Stomach (tissue), 8 donors: ENCODE measurements at regions not wholly inside any gene's neighbourhood (a gene's known extent, or its start where the extent isn't known, plus 50 kb on each side); places are given as distances from the start of the nearest gene placed in this dataset.

Source experiments
- DNase-seq, 2 donors: peaks; one replicate each; pipeline versions ENCODE4 v3.0.0 to v3.0.0-alpha.2; 2013 to 2019
- H3K27ac ChIP-seq, 5 donors: fragments of 200-600 bp in 4 of 5; sonication (generic) in 4 of 5; one replicate each; pipeline ENCODE4 v1.5.1; 2013 to 2019; ENCODE audit warnings: mild to moderate bottlenecking in 1 of 5, moderate library complexity in 1 of 5
- H3K27me3 ChIP-seq, 3 donors: fragments of 200-600 bp; sonication (generic); one replicate each; pipeline ENCODE4 v1.5.1; 2017 to 2019; ENCODE audit warnings: mixed run types in 1 of 3
- H3K36me3 ChIP-seq, 4 donors: fragments of 200-600 bp; sonication (generic); 1 replicate in 3 of 4; 2 replicates in 1 of 4; pipeline ENCODE4 v1.5.1; 2016 to 2019
- H3K4me1 ChIP-seq, 4 donors: fragments of 200-600 bp; sonication (generic); one replicate each; pipeline ENCODE4 v1.5.1; 2016 to 2019
- H3K4me3 ChIP-seq, 4 donors: fragments of 200-600 bp; sonication (generic) in 3 of 4; one replicate each; pipeline ENCODE4 v1.5.1; 2016 to 2019; ENCODE audit warnings: mild to moderate bottlenecking in 1 of 4
- H3K9me3 ChIP-seq, 4 donors: fragments of 200-600 bp; sonication (generic); one replicate each; pipeline ENCODE4 v1.5.1; 2016 to 2019
- CTCF ChIP-seq, 7 experiments: fragments of 450-650 bp in 4 of 7; fragments of 200-600 bp in 3 of 7; sonication (generic) in 3 of 7; IDR thresholded peaks; one replicate each; pipeline ENCODE4 v1.5.1; 2016 to 2019; ENCODE audit warnings: antibody characterized with exemption in 7 of 7, control low read depth in 2 of 7, mild to moderate bottlenecking in 1 of 7
- EP300 ChIP-seq: sonication (generic); formaldehyde crosslinking; IDR thresholded peaks from one replicate; pipeline ENCODE4 v1.6.1; 2017; ENCODE audit warnings: antibody characterized with exemption
- POLR2A ChIP-seq, 4 donors: fragments of 450-650 bp; IDR thresholded peaks; one replicate each; pipeline ENCODE4 v1.6.1; 2016; ENCODE audit warnings: antibody characterized with exemption in 4 of 4, control low read depth in 2 of 4, mild to moderate bottlenecking in 1 of 4, moderate library complexity in 1 of 4
- POLR2AphosphoS5 ChIP-seq, 3 donors: sonication (generic); formaldehyde crosslinking; IDR thresholded peaks; one replicate each; pipeline ENCODE4 v1.6.1; 2016; ENCODE audit warnings: antibody characterized with exemption in 3 of 3
- WGBS, 5 donors: extraction: QIAGEN DNeasy Blood & Tissue Kit in 3 of 5; methylation state at CpG; one replicate each; pipeline versions ENCODE4 v1.1.5 to v1.1.7; 2013 to 2018; 5-methylcytosine and 5-hydroxymethylcytosine counted together
- intact Hi-C: fragments of 100-400 bp; cut with DNase I; formaldehyde crosslinking; loops from one replicate; pipeline ENCODE4 v1.15.1; 2023; ENCODE audit warnings: low total_unique reads
- donor health status: healthy with polysubstance abuse.
- donor health status: Bipolar disorder and iron deficiency.
- donor health status: healthy.

- intact Hi-C loops: no loop called here
- 19 to 49% (median 31%) methylated on average over 4 of the region's 4 CpGs for WGBS, 5 donors
These were observed 1033.9 kb upstream of the NR2F2 start for GRCh38 chr15:95296643-95297042.

GRCh38 chr15:95298729-95299128 is 1031.8 kb upstream of the NR2F2 start:
- Histone ChIP-seq H3K27me3 (no peaks in the 10 kb centered on the region), H3K9me3 (no peaks in the 10 kb centered on the region), H3K4me1 (peaks cover under 1 to 29% (median 19%) of the 10 kb centered on the region in 4 donors), H3K36me3 (no peaks in the 10 kb centered on the region), H3K27ac (no peak overlapping the region), H3K4me3 (no peak overlapping the region)
- no peak for TF ChIP-seq POLR2A (IDR thresholded peaks at IDR 0.05)
- no peak for TF ChIP-seq POLR2AphosphoS5 (IDR thresholded peaks at IDR 0.05)
- TF ChIP-seq EP300: no peak
- TF ChIP-seq CTCF (IDR thresholded peaks at IDR 0.05): no peak
- WGBS, 5 donors: 78 to 90% (median 85%) methylated on average over 4 of the region's 4 CpGs
- intact Hi-C loops: no loop called here
- no peak for DNase-seq

More at GRCh38 chr15:95296643-95297042, 1033.9 kb upstream of the NR2F2 start:
- no peak overlapping the region for H3K27ac ChIP-seq
- peaks cover 14 to 45% (median 32%) of the 10 kb centered on the region in 4 donors for H3K4me1 ChIP-seq
- TF ChIP-seq EP300 (no peak), POLR2AphosphoS5 (IDR thresholded peaks at IDR 0.05) (no peak), POLR2A (IDR thresholded peaks at IDR 0.05) (no peak)
- no peaks in the 10 kb centered on the region for H3K36me3 ChIP-seq
- DNase-seq: no peak
- no peak overlapping the region for H3K4me3 ChIP-seq
- no peaks in the 10 kb centered on the region for H3K27me3 ChIP-seq
- H3K9me3 ChIP-seq: no peaks in the 10 kb centered on the region

GRCh38 chr15:95300958-95301357 is 1029.5 kb upstream of the NR2F2 start:
- WGBS, 5 donors: 45 to 58% (median 46%) methylated on average over 4 of the region's 4 CpGs
- TF ChIP-seq CTCF (IDR thresholded peaks at IDR 0.05) (no peak), POLR2AphosphoS5 (IDR thresholded peaks at IDR 0.05) (peak in 1 of 3 donors; percentile 1)
- Histone ChIP-seq H3K27me3 (no peaks in the 10 kb centered on the region), H3K9me3 (no peaks in the 10 kb centered on the region), H3K36me3 (no peaks in the 10 kb centered on the region), H3K4me1 (peaks cover 3 to 22% (median 17%) of the 10 kb centered on the region in 4 donors), H3K4me3 (no peak overlapping the region), H3K27ac (peak overlapping the region; percentile 8 to 56 (median 35))
- intact Hi-C loops: no loop called here
- DNase-seq: no peak

- H3K27me3 ChIP-seq: no peaks in the 10 kb centered on the region
- TF ChIP-seq POLR2AphosphoS5 (IDR thresholded peaks at IDR 0.05): no peak
- TF ChIP-seq POLR2A (IDR thresholded peaks at IDR 0.05): no peak
- TF ChIP-seq EP300: no peak
- TF ChIP-seq CTCF (IDR thresholded peaks at IDR 0.05): no peak
- no peak overlapping the region for H3K4me3 ChIP-seq
- H3K36me3 ChIP-seq: no peaks in the 10 kb centered on the region
- WGBS, 5 donors: 66 to 81% (median 75%) methylated on average over 3 of the region's 3 CpGs
- no peak overlapping the region for H3K27ac ChIP-seq
- peaks cover 3 to 15% (median 11%) of the 10 kb centered on the region in 4 donors for H3K4me1 ChIP-seq
- intact Hi-C loops: no loop called here
- H3K9me3 ChIP-seq: no peaks in the 10 kb centered on the region
- no peak for DNase-seq
These were observed 1028.3 kb upstream of the NR2F2 start for GRCh38 chr15:95302206-95302605.

GRCh38 chr15:95302809-95303208 is 1027.7 kb upstream of the NR2F2 start:
- 64 to 72% (median 69%) methylated on average over 6 of the region's 6 CpGs for WGBS, 5 donors
- Histone ChIP-seq H3K4me1 (peaks cover 3 to 15% (median 11%) of the 10 kb centered on the region in 4 donors), H3K4me3 (no peak overlapping the region), H3K9me3 (no peaks in the 10 kb centered on the region), H3K27me3 (no peaks in the 10 kb centered on the region), H3K36me3 (no peaks in the 10 kb centered on the region), H3K27ac (no peak overlapping the region)
- DNase-seq: no peak
- intact Hi-C loops: no loop called here
- TF ChIP-seq EP300 (no peak), POLR2A (IDR thresholded peaks at IDR 0.05) (no peak), POLR2AphosphoS5 (IDR thresholded peaks at IDR 0.05) (no peak), CTCF (IDR thresholded peaks at IDR 0.05) (no peak)
